Osteoblast (primary cell): ENCODE measurements at regions not wholly inside any gene's neighbourhood (a gene's known extent, or its start where the extent isn't known, plus 50 kb on each side); places are given as distances from the start of the nearest gene placed in this dataset.
"Not testable (repeated sequence)": the region's sequence is repeated elsewhere in the genome, so short reads cannot be mapped to it uniquely, and the experiment has no call there.

Source experiments
- DNase-seq: peaks from one replicate; pipeline ENCODE4 v3.0.0; 2011; ENCODE audit warnings: low spot score, mixed read lengths; ENCODE audit not compliant: insufficient read length; ENCODE audit errors: missing footprints
- H2AFZ ChIP-seq: 2 replicates; pipeline ENCODE4 v1.6.0; 2011; ENCODE audit warnings: mild to moderate bottlenecking, low read length
- H3K27ac ChIP-seq: 2 replicates; pipeline ENCODE4 v1.5.1; 2011; ENCODE audit warnings: mild to moderate bottlenecking, low read depth, low read length, moderate library complexity
- H3K27me3 ChIP-seq: 2 replicates; pipeline ENCODE4 v1.6.0; 2012; ENCODE audit warnings: mild to moderate bottlenecking, control low read depth, inconsistent platforms, low read length, moderate library complexity; ENCODE audit not compliant: insufficient read depth
- H3K36me3 ChIP-seq: 2 replicates; pipeline ENCODE4 v1.5.1; 2011; ENCODE audit warnings: mild to moderate bottlenecking, low read length, control low read depth, moderate library complexity; ENCODE audit not compliant: insufficient read depth
- H3K4me1 ChIP-seq: 2 replicates; pipeline ENCODE4 v1.5.1; 2011; ENCODE audit warnings: mild to moderate bottlenecking, low read length, control low read depth, moderate library complexity; ENCODE audit not compliant: insufficient read depth
- H3K4me2 ChIP-seq: 2 replicates; pipeline ENCODE4 v1.6.0; 2011; ENCODE audit warnings: mild to moderate bottlenecking, low read length; ENCODE audit not compliant: insufficient read depth
- H3K4me3 ChIP-seq: fragments of 200-600 bp; sonication (generic); 3 replicates; pipeline ENCODE4 v1.5.1; 2012; ENCODE audit warnings: mild to moderate bottlenecking, low read length, inconsistent platforms; ENCODE audit not compliant: insufficient read depth
- H3K79me2 ChIP-seq: 2 replicates; pipeline ENCODE4 v1.6.0; 2012; ENCODE audit warnings: mild to moderate bottlenecking, low read length, control low read depth, inconsistent platforms; ENCODE audit not compliant: insufficient read depth
- H3K9me3 ChIP-seq: 2 replicates; pipeline ENCODE4 v1.5.1; 2011; ENCODE audit warnings: low read depth, low read length, control low read depth
- H4K20me1 ChIP-seq: 2 replicates; pipeline ENCODE4 v1.6.0; 2012; ENCODE audit warnings: mild to moderate bottlenecking, low read length, control low read depth; ENCODE audit not compliant: insufficient read depth
- TF ChIP-seq, protein P1 (sequence below): IDR thresholded peaks from 2 replicates; pipeline ENCODE4 v1.5.1; 2011; ENCODE audit warnings: mild to moderate bottlenecking, low read depth, low read length, moderate library complexity; ENCODE audit errors: extremely low read depth

GRCh38 chr6:99711302-99711701 lies 104.7 kb downstream of the PRDM13 start:
- no peaks in the 10 kb centered on the region for H4K20me1 ChIP-seq
- H3K36me3 ChIP-seq, result no peaks in the 10 kb centered on the region
- H3K4me3 ChIP-seq, result no peak overlapping the region
- H3K4me1 ChIP-seq, result no peaks in the 10 kb centered on the region
- H3K79me2 ChIP-seq, result no peaks in the 10 kb centered on the region
- no peak for DNase-seq
- H3K27me3 ChIP-seq, result no peaks in the 10 kb centered on the region
- no peak overlapping the region for H2AFZ ChIP-seq
- TF ChIP-seq, protein P1, sequence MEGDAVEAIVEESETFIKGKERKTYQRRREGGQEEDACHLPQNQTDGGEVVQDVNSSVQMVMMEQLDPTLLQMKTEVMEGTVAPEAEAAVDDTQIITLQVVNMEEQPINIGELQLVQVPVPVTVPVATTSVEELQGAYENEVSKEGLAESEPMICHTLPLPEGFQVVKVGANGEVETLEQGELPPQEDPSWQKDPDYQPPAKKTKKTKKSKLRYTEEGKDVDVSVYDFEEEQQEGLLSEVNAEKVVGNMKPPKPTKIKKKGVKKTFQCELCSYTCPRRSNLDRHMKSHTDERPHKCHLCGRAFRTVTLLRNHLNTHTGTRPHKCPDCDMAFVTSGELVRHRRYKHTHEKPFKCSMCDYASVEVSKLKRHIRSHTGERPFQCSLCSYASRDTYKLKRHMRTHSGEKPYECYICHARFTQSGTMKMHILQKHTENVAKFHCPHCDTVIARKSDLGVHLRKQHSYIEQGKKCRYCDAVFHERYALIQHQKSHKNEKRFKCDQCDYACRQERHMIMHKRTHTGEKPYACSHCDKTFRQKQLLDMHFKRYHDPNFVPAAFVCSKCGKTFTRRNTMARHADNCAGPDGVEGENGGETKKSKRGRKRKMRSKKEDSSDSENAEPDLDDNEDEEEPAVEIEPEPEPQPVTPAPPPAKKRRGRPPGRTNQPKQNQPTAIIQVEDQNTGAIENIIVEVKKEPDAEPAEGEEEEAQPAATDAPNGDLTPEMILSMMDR, result no peak
- H3K9me3 ChIP-seq, result no peaks in the 10 kb centered on the region
- no peak overlapping the region for H3K27ac ChIP-seq
- no peak overlapping the region for H3K4me2 ChIP-seq

DNA sequence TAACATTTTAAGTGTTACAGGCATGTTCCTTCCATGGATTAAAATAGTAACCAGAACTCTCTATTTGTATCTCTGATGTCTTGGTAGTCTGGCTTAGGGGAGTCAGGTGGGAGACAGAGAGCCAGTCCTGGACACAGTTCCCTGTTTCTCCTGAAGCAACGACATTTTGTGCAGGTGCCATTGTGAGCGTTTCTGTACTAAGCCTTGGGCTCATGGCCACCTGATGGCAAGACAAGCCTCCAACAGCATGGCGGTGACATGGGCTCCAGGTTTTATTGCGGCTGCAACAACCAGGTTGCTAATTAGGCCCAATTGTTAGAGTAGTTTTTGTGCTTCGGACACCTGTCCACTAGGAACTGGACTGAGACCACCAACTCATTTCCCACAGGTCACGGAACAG lies 105.3 kb downstream of the PRDM13 start:
- H4K20me1 ChIP-seq, result no peaks in the 10 kb centered on the region
- no peaks in the 10 kb centered on the region for H3K9me3 ChIP-seq
- no peaks in the 10 kb centered on the region for H3K27me3 ChIP-seq
- no peaks in the 10 kb centered on the region for H3K4me1 ChIP-seq
- H3K4me3 ChIP-seq, result no peak overlapping the region
- DNase-seq, result no peak
- H3K36me3 ChIP-seq, result no peaks in the 10 kb centered on the region
- H3K79me2 ChIP-seq, result no peaks in the 10 kb centered on the region
- H3K4me2 ChIP-seq, result no peak overlapping the region
- H2AFZ ChIP-seq, result no peak overlapping the region
- H3K27ac ChIP-seq, result no peak overlapping the region
- TF ChIP-seq, protein P1, result no peak

DNA sequence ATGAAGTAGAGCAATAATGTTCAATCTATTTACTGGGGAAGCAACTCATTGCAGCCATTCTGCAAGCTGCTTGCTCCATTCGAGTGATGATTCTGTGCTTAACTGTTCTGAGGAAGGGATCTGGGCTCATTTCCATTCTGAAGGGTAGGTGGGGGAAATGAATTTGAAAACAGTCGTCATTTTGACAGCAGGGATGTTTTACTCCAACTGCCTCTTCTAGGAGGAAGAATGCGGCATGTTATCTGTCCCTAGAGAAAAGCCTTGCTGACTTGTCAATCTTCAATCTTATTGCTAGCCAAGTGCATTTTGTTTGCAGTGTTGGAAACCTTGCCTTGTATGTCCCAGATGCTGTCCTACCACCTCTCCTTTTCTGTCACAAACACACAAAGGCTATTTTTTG lies 105.9 kb downstream of the PRDM13 start:
- no peaks in the 10 kb centered on the region for H3K27me3 ChIP-seq
- TF ChIP-seq, protein P1, result no peak
- DNase-seq, result no peak
- H3K4me2 ChIP-seq, result no peak overlapping the region
- no peaks in the 10 kb centered on the region for H4K20me1 ChIP-seq
- no peak overlapping the region for H2AFZ ChIP-seq
- no peaks in the 10 kb centered on the region for H3K79me2 ChIP-seq
- H3K9me3 ChIP-seq, result no peaks in the 10 kb centered on the region
- no peaks in the 10 kb centered on the region for H3K36me3 ChIP-seq
- no peak overlapping the region for H3K27ac ChIP-seq
- H3K4me1 ChIP-seq, result no peaks in the 10 kb centered on the region
- H3K4me3 ChIP-seq, result no peak overlapping the region

DNA sequence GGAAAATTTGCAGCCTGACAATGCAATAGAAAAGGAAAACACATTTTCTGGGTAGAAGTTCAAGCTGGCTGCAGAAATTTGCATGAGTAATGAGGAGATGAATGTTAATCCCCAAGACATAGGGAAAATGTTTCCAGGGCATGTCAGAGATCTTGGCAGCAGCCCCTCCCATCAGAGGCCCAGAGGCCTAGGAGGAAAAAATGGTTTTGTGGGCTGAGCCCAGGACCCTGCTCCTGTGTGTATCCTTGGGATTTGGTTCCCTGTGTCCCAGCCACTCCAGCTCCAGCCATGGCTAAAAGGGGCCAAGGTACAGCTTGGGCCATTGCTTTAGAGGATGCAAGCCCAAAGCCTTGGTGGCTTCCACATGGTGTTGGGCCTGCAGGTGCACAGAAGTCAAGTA lies 115.4 kb downstream of the PRDM13 start:
- not testable (repeated sequence) for H2AFZ ChIP-seq, H3K36me3 ChIP-seq, H3K27me3 ChIP-seq, H3K4me2 ChIP-seq, H3K79me2 ChIP-seq, H3K9me3 ChIP-seq, H3K4me3 ChIP-seq, H3K4me1 ChIP-seq, DNase-seq, H3K27ac ChIP-seq, H4K20me1 ChIP-seq

- H3K4me3 ChIP-seq, H3K9me3 ChIP-seq, H2AFZ ChIP-seq, H3K4me1 ChIP-seq, H3K27me3 ChIP-seq, H3K36me3 ChIP-seq, H3K27ac ChIP-seq, H3K4me2 ChIP-seq, DNase-seq, H4K20me1 ChIP-seq, H3K79me2 ChIP-seq: not testable (repeated sequence)
Observed at GRCh38 chr6:99730237-99730636, 123.6 kb downstream of the PRDM13 start.
